ENCODE measurements at regions not wholly inside any gene's neighbourhood (a gene's known extent, or its start where the extent isn't known, plus 50 kb on each side); places are given as distances from the start of the nearest gene placed in this dataset.
A peak's percentile ranks its signal among the peaks of the same experiment; 100 is the strongest.

DNA sequence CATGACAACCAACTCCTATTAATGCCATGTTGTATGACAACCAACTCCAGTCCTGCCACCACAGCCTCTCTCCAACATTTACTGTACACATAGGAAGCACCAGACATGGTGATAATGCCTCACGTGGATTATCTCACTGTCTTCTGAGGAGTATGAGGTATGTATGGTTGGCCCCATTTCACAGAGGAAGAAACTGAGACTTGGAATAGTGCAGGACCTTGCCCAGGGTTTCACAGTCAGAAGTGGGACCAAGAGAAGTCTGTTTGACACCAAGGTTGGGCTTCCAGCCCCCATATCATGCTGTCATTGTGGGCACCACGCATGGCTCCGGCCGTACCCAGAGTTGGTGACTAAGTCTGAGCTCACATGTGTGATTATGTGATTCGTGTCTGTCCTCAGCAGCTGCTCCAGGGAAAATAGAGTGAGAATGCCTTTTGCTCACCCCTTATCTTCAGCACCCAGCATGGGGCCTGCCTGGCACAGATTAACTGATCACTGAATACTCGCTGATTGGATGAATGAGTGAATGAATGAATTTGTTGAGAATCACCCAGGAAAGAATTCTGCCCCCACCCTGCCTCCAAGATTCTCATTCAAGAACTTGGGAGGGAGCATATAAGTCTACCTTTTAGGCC, 204.1 kb upstream of the NLRP1 start:
- no peak for DNase-seq

DNA sequence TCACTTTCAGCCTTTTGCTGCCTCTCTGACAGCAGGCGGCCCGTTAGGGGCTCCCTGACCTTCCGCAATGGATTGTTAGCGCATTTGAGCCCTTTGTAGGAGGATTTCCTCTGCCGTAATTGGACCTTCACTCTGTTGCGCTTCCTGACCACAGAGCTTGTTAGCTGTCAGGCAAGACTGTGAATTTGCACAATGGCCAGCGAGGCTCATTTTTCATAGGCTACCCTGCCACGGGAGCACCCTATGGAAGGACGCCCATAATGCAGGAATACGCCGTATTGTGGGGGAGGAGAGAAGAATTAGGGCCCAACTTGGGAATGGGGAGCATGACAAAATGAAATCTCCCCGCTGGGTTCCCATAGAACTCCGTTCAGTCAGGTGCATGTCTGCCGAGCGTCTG, 205.2 kb upstream of the NLRP1 start:
- no peak for DNase-seq

DNA sequence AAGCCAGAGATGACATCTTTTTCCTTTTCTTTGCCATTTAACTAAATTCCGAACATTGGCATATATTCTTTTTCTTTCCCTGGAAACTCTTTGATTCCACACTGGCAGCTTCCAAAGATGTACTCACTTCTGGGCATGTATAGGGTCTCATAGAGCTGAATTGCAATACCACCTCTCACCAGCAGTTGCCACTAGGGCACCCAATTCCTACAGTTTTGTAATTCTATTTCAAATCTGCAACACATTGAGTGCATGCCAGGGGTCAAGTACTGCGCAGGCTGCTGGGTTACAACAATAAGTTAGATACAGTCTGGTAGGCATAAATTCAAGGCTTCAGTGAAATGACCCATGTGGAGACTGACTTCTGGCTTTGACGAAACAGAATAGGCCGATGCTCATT, 208.8 kb upstream of the NLRP1 start:
- no peak for DNase-seq

- no peak for DNase-seq
Measured at GRCh38 chr17:5793899-5794298, 209.6 kb upstream of the NLRP1 start.

DNA sequence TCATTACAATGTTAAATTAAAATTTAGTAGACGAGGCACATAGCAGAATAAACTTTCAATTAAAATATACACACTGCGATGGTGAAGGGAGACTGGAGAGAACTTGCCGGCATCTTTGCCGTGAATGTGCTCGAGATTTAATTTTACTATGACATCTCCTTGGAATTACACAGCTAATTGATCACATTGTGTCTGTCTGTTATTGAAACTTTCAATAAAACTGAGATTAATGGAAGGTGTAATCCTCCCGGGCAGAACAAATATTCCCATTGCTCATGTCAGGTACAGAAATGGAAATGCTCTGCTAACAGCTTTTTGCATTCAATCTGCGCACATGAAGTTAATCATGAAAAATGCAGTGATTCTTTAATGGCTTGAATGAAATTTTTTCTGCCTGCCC, 210.1 kb upstream of the NLRP1 start:
- no peak for DNase-seq

DNA sequence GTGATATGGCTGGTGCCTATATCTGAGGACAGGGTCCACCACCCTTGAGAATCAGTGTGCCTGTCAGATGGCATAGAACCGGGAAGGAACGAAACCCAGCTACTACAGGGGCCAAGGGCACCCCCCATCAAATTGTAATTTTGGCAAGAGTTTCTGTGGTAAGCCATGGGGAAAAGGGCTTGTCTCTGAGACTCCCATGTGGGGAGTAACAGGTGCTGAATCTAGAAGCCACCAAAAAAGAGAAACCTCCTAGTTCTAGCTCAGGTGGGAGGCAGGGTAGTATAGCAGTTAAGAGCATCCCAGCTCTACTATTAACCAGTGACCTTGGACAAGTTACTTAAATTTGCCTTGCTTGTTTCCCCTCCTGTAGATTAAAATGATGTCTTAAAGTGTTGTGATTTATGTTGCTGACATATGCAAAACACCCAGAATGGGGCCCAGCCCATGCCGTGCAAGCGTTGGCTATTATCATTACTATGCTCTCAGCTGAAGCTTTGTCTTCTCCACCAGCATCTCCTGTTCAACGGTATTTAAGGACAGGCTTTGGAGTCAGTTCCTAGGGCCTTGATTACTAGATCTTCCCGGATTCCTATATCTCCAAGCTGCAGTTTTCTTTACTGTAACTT, 210.7 kb upstream of the NLRP1 start:
- DNase-seq, result no peak

DNA sequence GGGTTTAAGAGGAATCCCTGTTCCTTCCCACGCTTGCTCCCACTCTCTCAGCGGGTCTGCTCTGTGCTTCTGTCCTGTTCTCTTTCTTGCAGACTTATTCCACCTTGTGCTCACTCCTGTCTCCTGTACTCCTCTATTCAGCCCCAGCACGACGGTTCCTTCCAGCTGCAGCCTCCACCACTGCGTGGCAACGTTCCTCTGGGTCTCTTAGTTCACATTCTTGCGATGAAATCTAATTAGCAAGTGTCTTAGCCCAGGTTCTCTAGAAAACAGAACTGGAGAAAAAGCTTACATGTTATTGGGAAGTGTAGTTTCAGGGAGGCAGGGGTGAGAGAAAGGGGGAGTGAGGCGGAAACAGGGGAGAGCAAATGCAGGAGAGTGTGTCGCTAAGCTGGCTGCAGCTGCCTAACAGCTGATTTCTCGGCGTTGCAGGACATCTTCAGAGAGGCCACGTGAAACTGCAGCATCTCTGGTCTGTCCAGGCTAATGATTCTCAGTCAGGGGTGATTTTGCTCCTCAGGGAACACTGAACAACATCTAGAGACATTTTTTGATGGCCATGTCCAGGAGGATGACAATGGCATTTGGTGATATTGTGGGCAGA, 213.2 kb upstream of the NLRP1 start:
- no peak for DNase-seq

GRCh38 chr17:5798094-5798493, 213.8 kb upstream of the NLRP1 start:
- DNase-seq, result no peak

DNA sequence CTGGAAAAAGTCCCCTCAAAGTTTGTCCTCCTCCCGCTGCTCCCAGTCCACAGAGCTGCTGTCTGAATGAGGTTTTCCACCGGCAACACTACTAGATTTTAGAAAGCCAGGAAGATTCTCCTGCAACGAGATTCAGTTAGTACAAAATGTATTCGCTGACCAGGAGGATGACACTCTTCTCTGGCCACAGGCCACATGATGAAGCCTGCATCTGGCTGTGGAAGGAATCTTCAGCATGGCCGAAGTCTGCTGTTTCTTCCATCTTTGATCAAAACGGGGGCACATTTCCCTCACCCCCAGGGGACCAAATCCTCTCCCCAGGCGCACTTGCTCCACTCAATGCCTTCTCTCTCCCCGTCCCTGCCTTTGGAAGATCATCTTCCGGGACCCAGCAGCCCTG, 215.8 kb upstream of the NLRP1 start:
- DNase-seq, result no peak

- no peak for DNase-seq
Measured at GRCh38 chr17:5800646-5801045, 216.3 kb upstream of the NLRP1 start.

DNA sequence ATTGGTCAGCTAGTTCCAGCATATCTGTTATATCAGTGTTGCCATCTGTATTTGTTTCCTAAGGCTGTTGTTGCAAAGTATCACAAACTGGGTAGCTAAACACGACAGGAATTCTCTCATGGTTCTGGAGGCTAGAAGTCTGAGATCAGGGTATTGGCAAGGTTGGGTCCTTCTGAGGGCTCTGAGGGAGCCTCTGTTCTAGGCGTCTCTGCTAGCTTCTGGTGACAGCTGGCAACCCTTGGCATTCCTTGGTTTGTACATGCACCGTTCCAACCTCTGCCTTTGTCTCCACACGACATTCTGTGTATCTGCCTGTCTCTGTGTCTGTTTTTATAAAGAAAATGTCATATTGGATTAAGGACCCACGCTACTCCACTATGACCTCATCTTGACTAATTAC, 219.9 kb upstream of the NLRP1 start:
- DNase-seq, result no peak

DNA sequence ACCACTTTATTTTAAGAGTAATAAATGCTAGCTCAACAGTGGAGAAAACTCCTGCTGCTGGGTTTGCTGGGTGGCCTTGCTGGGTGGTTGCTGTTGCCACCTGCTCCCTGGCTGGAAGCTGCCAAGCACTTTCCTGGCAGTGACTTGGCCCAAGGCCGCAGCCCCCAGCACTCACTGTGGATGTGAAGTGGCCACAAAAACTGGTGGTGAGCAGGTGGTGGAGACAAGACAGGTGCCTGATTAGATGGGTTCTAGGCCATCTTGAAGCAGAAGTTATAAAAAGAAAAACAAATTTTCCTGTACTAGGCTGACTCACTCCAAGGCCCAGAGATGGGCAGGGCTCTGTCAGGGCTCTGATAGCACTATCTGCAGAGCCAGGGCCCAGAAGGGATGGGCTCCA, 224.7 kb upstream of the NLRP1 start:
- DNase-seq, result no peak

GRCh38 chr17:5809580-5810188, 225.4 kb upstream of the NLRP1 start:
- no peak for DNase-seq

DNA sequence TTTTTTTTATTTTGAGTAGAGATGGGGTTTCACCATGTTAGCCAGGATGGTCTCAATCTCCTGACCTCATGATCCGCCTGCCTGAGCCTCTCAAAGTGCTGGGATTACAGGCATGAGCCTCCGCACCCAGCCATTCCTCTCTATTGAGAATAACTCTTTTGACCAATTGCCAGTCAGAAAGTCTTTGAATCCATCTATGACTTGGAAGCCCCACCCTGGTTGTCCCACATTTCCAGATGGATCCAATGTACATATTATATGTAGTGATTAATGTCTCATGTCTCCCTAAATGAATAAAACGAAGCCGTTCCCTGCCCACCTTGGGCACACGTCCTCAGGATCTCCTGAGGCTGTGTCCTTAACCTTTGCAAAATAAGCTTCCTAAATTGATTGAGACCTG, 228.3 kb upstream of the NLRP1 start:
- DNase-seq, result no peak

GRCh38 chr17:5813357-5813756, 229.0 kb upstream of the NLRP1 start:
- no peak for DNase-seq

- no peak for DNase-seq
Measured at GRCh38 chr17:5815396-5815795, 231.1 kb upstream of the NLRP1 start.

- DNase-seq, result peak; percentile 42
Measured at GRCh38 chr17:5816491-5817070, 232.3 kb upstream of the NLRP1 start.

GRCh38 chr17:5817475-5818395, 233.4 kb upstream of the NLRP1 start:
- DNase-seq, result no peak

DNA sequence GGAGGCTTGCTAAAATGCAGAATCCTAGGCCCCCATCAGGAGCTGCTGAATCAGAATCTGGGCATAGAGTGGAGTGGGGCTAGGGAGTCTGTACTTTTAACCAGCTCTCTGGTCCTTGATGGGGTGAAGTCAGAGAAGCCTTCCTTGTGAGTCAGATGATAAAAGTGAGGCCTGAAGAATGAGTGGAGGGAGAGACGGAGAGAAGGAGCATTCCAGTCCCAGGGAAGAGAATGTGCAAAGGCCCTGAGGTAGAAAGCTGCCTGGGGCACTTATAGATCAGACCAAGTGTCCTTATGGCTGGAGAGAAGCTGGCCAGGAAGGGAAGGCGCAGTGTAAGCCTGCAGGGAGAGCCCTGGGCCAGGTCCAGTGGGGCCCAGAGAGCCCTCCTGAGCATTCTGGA, 235.1 kb upstream of the NLRP1 start:
- DNase-seq, result no peak

DNA sequence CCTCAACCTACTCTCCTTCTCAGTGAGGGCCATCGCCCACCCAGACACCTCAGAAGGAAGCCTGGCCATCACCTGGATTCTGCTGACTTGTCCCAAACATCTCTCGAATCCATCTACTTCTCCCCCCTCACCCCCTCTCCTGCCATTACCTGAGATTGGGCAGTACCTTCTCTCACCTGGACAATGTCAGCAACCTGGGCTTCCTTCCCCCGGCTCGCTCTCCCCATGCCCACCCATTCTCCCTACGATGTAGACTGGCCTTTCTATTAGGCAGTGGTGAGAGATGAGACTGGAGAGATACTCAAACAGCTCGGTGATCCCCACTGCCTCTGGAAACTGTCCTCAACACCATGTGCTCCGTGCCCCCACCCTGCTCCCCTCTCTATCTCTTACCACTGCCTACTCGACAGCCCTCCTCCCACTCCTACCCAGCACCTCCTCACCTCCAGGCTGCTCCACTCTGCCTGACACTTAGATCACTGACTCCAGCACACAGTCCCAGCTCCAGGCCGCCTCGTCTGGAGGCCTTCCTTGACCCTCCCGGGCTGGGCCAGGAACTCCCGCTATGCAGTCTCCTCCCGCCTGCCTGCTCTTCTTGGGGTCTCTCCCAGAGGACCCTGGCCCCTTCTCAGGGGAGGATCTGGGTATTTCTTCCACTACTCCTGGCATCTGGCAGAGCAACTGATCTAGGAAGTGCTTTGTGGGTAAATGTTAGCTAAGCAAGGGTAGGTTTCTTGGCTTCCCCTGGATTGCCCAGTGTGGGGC, 235.8 kb upstream of the NLRP1 start:
- no peak for DNase-seq

DNA sequence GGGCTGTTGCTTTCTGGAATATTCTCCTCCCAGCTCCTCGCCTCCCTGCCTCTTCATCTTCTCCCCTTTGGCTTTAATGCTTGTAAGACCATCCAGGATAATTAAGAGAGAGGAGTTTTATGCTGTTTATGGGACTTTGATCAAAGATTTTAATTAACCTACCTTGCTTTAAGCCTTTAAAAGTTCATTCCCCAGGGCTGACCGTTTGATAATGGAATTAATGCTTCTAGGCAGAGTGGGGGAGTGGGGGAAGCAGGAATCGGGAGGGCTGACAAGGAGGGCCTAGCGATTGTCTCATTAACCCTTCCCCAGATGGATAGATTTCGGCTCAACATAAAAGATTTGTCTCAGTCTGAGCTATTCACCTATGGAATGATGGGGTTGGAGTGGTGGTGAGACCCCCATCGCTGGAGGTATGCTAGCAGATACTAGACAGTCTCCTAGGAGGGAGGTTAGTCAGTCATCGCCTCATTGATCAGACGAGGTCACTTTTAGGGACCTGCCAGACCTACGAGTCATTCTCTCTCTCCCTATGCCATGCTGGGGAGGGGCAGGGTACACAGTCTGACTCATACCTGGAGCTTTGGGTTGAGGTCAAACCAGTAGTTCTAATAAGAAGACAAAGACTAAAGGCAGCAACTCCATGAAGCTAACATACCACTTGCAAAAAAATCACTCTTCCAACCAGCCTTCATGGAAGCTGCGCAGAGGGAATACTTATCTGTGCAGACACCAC, 236.6 kb upstream of the NLRP1 start:
- no peak for DNase-seq
